ENCODE measurements at regions not wholly inside any gene's neighbourhood (a gene's known extent, or its start where the extent isn't known, plus 50 kb on each side); places are given as distances from the start of the nearest gene placed in this dataset.
"Not testable (repeated sequence)": the region's sequence is repeated elsewhere in the genome, so short reads cannot be mapped to it uniquely, and the experiment has no call there.

DNA sequence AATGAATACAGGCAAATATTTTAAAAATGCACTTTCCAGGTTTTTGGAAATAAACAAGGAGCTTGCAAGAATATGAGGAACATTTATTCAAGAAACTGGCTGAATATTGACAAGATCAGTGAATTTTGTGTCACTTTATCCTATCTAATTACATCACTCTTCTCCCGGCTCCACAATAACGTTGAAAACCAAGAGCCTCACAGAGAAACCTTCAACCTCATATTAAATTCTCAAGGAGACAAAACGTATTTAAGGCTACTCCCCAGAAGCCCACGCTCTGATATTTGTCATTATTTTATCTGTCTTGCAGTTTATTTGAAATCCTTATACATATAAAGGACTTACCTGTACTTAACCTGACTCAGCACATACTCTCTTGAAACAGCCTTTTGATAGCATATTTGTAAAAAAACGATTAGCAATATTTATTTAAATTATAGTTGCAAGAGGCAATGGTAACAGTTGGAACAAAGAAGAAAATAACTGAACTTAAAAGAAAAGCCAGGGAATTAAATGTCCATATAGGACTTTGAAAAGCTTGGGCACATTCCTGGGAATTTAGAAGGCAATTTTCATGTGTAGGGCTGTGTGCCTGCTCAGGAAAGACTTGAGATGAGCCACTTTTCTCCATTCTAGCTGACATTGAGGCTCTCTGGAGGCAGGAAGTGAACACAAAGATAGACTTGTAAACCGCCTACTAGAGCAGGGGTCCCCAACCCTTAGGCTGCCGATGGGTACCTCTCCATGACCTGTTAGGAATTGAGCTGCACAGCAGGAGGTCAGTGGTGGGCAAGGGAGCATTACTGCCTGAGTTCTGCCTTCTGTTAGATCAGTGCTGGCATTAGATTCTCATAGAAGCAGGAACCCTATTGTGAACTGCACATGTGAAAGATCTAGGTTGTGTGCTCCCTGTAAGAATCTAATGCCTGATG is 636.4 kb downstream of the SLC16A7 start:
- Mint-ChIP-seq H3K36me3 (no peaks in the 10 kb centered on the region), H3K4me3 (no peak overlapping the region), H3K9me3 (peaks cover 0 to 27% (median 6%) of the 10 kb centered on the region in 5 donors), H3K27me3 (no peaks in the 10 kb centered on the region), H3K4me1 (no peaks in the 10 kb centered on the region), H3K27ac (no peak overlapping the region)
- H3K4me3 ChIP-seq (ENCODE audit: low read length) = no peak overlapping the region
- DNase-seq = no peak
- ChIA-PET CTCF (no interaction called here), POLR2A (no interaction called here)
- no peak overlapping the region for H3K27ac ChIP-seq (ENCODE audit: low read depth, low read length)
- no peaks in the 10 kb centered on the region for H3K9me3 ChIP-seq (ENCODE audit: low read length)
- H3K36me3 ChIP-seq (ENCODE audit: insufficient read depth, low read length) = no peaks in the 10 kb centered on the region
- H3K4me1 ChIP-seq (ENCODE audit: insufficient read depth, low read length) = no peaks in the 10 kb centered on the region
- no peaks in the 10 kb centered on the region for H3K27me3 ChIP-seq (ENCODE audit: insufficient read depth, low read length, poor library complexity, severe bottlenecking)

DNA sequence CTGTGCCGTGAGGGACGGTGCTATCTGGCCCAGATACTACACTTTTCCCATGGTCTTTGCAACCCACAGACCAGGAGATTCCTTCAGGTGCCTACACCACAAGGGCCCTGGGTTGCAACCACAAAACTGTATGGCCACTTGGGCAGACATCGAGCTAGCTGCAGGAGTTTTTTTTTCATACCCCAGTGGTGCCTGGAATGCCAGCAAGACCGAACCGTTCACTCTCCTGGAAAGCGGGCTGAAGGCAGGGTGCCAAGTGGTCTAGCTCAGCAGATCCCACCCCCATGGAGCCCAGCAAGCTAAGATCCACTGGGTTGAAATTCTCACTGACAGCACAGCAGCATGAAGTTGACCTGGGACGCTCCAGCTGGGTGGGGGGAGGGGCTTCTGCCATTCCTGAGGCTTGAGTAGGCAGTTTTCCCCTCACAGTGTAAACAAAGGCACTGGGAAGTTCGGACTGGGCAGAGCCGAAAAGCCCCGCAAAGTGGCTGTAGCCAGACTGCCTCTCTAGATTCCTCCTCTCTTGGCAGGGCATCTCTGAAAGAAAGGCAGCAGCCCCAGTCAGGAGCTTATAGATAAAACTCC is 638.9 kb downstream of the SLC16A7 start:
- DNase-seq; H3K9me3 ChIP-seq (ENCODE audit: low read length); H3K27me3 Mint-ChIP-seq; H3K36me3 Mint-ChIP-seq; H3K27ac ChIP-seq (ENCODE audit: low read depth, low read length); H3K4me3 ChIP-seq (ENCODE audit: low read length); H3K4me1 ChIP-seq (ENCODE audit: insufficient read depth, low read length); H3K36me3 ChIP-seq (ENCODE audit: insufficient read depth, low read length); H3K4me1 Mint-ChIP-seq; POLR2A ChIA-PET; H3K27me3 ChIP-seq (ENCODE audit: insufficient read depth, low read length, poor library complexity, severe bottlenecking); H3K27ac Mint-ChIP-seq; CTCF ChIA-PET; H3K4me3 Mint-ChIP-seq: not testable (repeated sequence)
- peaks cover 0 to 29% (median 6%) of the 10 kb centered on the region in 5 donors for H3K9me3 Mint-ChIP-seq

- CTCF ChIA-PET = no interaction called here
- H3K4me1 ChIP-seq (ENCODE audit: insufficient read depth, low read length) = no peaks in the 10 kb centered on the region
- Mint-ChIP-seq H3K27me3 (no peaks in the 10 kb centered on the region), H3K36me3 (no peaks in the 10 kb centered on the region), H3K4me1 (no peaks in the 10 kb centered on the region), H3K4me3 (no peak overlapping the region), H3K9me3 (peaks cover 2 to 25% (median 6%) of the 10 kb centered on the region in 5 donors), H3K27ac (no peak overlapping the region)
- no peaks in the 10 kb centered on the region for H3K9me3 ChIP-seq (ENCODE audit: low read length)
- POLR2A ChIA-PET = no interaction called here
- no peaks in the 10 kb centered on the region for H3K27me3 ChIP-seq (ENCODE audit: insufficient read depth, low read length, poor library complexity, severe bottlenecking)
- DNase-seq = no peak
- H3K36me3 ChIP-seq (ENCODE audit: insufficient read depth, low read length) = no peaks in the 10 kb centered on the region
- no peak overlapping the region for H3K27ac ChIP-seq (ENCODE audit: low read depth, low read length)
- H3K4me3 ChIP-seq (ENCODE audit: low read length) = no peak overlapping the region
Measured at GRCh38 chr12:60235261-60235660, 639.4 kb downstream of the SLC16A7 start.

DNA sequence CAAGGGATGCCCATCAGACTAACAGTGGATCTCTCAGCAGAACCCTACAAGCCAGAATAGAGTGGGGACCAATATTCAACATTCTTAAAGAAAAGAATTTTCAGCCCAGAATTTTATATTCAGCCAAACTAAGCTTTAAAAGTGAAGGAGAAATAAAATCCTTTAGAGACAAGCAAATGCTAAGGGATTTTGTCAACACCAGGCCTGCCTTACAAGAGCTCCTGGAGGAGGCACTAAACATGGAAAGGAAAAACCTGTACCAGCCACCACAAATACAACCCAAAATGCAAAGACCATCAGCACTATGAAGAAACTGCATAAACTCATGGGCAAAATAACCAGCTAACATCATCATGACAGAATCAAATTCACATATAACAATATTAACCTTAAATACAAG is 640.6 kb downstream of the SLC16A7 start:
- H3K27me3 ChIP-seq (ENCODE audit: insufficient read depth, low read length, poor library complexity, severe bottlenecking); H3K4me3 Mint-ChIP-seq; H3K27me3 Mint-ChIP-seq; POLR2A ChIA-PET; H3K36me3 Mint-ChIP-seq; H3K36me3 ChIP-seq (ENCODE audit: insufficient read depth, low read length); H3K4me3 ChIP-seq (ENCODE audit: low read length); DNase-seq; H3K4me1 Mint-ChIP-seq; H3K9me3 ChIP-seq (ENCODE audit: low read length); CTCF ChIA-PET; H3K27ac ChIP-seq (ENCODE audit: low read depth, low read length); H3K4me1 ChIP-seq (ENCODE audit: insufficient read depth, low read length); H3K27ac Mint-ChIP-seq: not testable (repeated sequence)
- peaks cover 2 to 25% (median 6%) of the 10 kb centered on the region in 5 donors for H3K9me3 Mint-ChIP-seq

GRCh38 chr12:60240891-60241290 is 645.1 kb downstream of the SLC16A7 start:
- Mint-ChIP-seq H3K36me3 (no peaks in the 10 kb centered on the region), H3K27ac (no peak overlapping the region), H3K27me3 (peaks cover 0 to 1% of the 10 kb centered on the region in 2 donors), H3K4me1 (no peaks in the 10 kb centered on the region), H3K4me3 (no peak overlapping the region), H3K9me3 (peaks cover 2 to 11% (median 5%) of the 10 kb centered on the region in 5 donors)
- no peaks in the 10 kb centered on the region for H3K27me3 ChIP-seq (ENCODE audit: insufficient read depth, low read length, poor library complexity, severe bottlenecking)
- no peaks in the 10 kb centered on the region for H3K9me3 ChIP-seq (ENCODE audit: low read length)
- ChIA-PET POLR2A (no interaction called here), CTCF (no interaction called here)
- no peak for DNase-seq
- no peaks in the 10 kb centered on the region for H3K36me3 ChIP-seq (ENCODE audit: insufficient read depth, low read length)
- no peaks in the 10 kb centered on the region for H3K4me1 ChIP-seq (ENCODE audit: insufficient read depth, low read length)
- H3K27ac ChIP-seq (ENCODE audit: low read depth, low read length) = no peak overlapping the region
- no peak overlapping the region for H3K4me3 ChIP-seq (ENCODE audit: low read length)

DNA sequence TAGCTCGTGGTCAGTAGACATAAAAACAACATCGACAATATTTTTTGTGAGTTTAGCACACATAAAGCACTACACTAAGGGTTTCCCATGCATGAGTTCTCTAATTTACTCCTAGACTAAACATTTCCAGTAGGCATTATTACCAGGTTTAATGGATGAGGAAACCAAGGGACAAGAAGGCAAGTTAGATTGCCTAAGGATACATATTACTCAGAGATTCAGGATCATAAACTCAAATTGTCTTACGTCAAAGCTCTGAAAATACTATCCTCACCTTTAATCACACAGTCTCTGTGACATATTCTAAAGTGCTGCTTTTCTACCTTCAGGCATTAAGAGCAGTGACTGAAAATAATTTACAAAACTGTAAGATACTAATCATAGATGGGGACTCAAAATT is 655.3 kb downstream of the SLC16A7 start:
- H3K4me3 ChIP-seq (ENCODE audit: low read length) = no peak overlapping the region
- Mint-ChIP-seq H3K4me1 (no peaks in the 10 kb centered on the region), H3K4me3 (no peak overlapping the region), H3K27ac (no peak overlapping the region), H3K36me3 (no peaks in the 10 kb centered on the region), H3K27me3 (no peaks in the 10 kb centered on the region), H3K9me3 (peaks cover 0 to 20% (median 1%) of the 10 kb centered on the region in 5 donors)
- ChIA-PET CTCF (no interaction called here), POLR2A (no interaction called here)
- no peaks in the 10 kb centered on the region for H3K36me3 ChIP-seq (ENCODE audit: insufficient read depth, low read length)
- H3K4me1 ChIP-seq (ENCODE audit: insufficient read depth, low read length) = no peaks in the 10 kb centered on the region
- H3K27ac ChIP-seq (ENCODE audit: low read depth, low read length) = no peak overlapping the region
- no peak for DNase-seq
- no peaks in the 10 kb centered on the region for H3K27me3 ChIP-seq (ENCODE audit: insufficient read depth, low read length, poor library complexity, severe bottlenecking)
- H3K9me3 ChIP-seq (ENCODE audit: low read length) = no peaks in the 10 kb centered on the region

DNA sequence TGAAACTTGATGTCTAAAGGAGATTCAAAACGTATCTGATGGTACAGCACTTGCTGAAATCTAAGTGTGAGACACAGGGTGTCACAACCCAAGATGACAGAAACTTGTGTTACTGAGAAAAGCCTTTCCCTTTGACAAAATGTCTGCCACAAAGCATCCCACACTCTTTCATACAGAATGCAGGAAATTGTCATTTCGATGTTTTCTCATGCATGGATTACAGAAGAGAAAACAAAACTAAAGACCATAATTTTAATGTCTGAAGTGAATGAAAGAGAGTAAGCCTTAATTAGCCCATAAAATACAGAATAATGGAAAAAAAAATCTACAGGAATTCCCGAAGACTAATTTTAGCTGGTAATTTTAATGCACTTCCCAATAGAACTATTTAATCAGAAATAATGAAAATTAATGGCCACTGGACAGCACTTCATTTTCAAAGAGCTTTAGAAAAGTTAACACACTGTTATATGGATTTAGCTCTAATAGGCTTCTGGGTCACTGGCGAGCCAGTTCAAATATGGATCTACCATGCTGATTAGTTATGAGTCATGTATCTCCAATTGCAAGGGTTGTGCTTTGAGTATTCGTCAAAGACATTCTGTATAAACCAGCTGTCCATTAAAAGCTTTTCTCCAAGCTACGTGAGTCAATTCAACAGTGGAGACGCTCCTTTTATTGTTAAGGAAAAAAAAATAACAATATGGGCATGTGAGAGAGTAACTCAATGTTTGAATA is 656.7 kb downstream of the SLC16A7 start:
- H3K27me3 Mint-ChIP-seq = no peaks in the 10 kb centered on the region
- H3K4me3 ChIP-seq (ENCODE audit: low read length) = no peak overlapping the region
- no peaks in the 10 kb centered on the region for H3K4me1 ChIP-seq (ENCODE audit: insufficient read depth, low read length)
- H3K36me3 Mint-ChIP-seq = no peaks in the 10 kb centered on the region
- no peak overlapping the region for H3K4me3 Mint-ChIP-seq
- no peak overlapping the region for H3K27ac ChIP-seq (ENCODE audit: low read depth, low read length)
- no peaks in the 10 kb centered on the region for H3K36me3 ChIP-seq (ENCODE audit: insufficient read depth, low read length)
- peaks cover 0 to 17% (median 1%) of the 10 kb centered on the region in 5 donors for H3K9me3 Mint-ChIP-seq
- no peak for DNase-seq
- CTCF ChIA-PET = no interaction called here
- H3K9me3 ChIP-seq (ENCODE audit: low read length) = no peaks in the 10 kb centered on the region
- POLR2A ChIA-PET = no interaction called here
- no peaks in the 10 kb centered on the region for H3K27me3 ChIP-seq (ENCODE audit: insufficient read depth, low read length, poor library complexity, severe bottlenecking)
- no peak overlapping the region for H3K27ac Mint-ChIP-seq
- H3K4me1 Mint-ChIP-seq = no peaks in the 10 kb centered on the region

GRCh38 chr12:60255044-60255443 is 659.2 kb downstream of the SLC16A7 start:
- H3K9me3 Mint-ChIP-seq = peaks cover 0 to 21% (median 2%) of the 10 kb centered on the region in 5 donors
- ChIA-PET CTCF (no interaction called here), POLR2A (no interaction called here)
- no peak overlapping the region for H3K4me3 Mint-ChIP-seq
- no peak overlapping the region for H3K27ac Mint-ChIP-seq
- no peaks in the 10 kb centered on the region for H3K9me3 ChIP-seq (ENCODE audit: low read length)
- H3K27me3 Mint-ChIP-seq = no peaks in the 10 kb centered on the region
- no peaks in the 10 kb centered on the region for H3K36me3 Mint-ChIP-seq
- no peaks in the 10 kb centered on the region for H3K27me3 ChIP-seq (ENCODE audit: insufficient read depth, low read length, poor library complexity, severe bottlenecking)
- no peaks in the 10 kb centered on the region for H3K4me1 Mint-ChIP-seq
- no peak overlapping the region for H3K27ac ChIP-seq (ENCODE audit: low read depth, low read length)
- H3K36me3 ChIP-seq (ENCODE audit: insufficient read depth, low read length) = no peaks in the 10 kb centered on the region
- no peak for DNase-seq
- no peaks in the 10 kb centered on the region for H3K4me1 ChIP-seq (ENCODE audit: insufficient read depth, low read length)
- H3K4me3 ChIP-seq (ENCODE audit: low read length) = no peak overlapping the region

Measured in CD8-positive, alpha-beta memory T cell (primary cell).